ENCODE measurements at regions not wholly inside any gene's neighbourhood (a gene's known extent, or its start where the extent isn't known, plus 50 kb on each side); places are given as distances from the start of the nearest gene placed in this dataset.

GRCh38 chr2:65930259-65930658 lies 497.9 kb upstream of the SPRED2 start:
- no peak for TF ChIP-seq CTCF (IDR thresholded peaks at IDR 0.05; ENCODE audit: borderline replicate concordance, extremely low read depth, low read length, poor library complexity, severe bottlenecking)
- no peak for TF ChIP-seq EZH2 (IDR thresholded peaks at IDR 0.05; ENCODE audit: borderline replicate concordance, low read depth, low read length, severe bottlenecking)
